ENCODE measurements at regions not wholly inside any gene's neighbourhood (a gene's known extent, or its start where the extent isn't known, plus 50 kb on each side); places are given as distances from the start of the nearest gene placed in this dataset.

GRCh38 chr1:81578867-81579266 is 221.9 kb upstream of the ADGRL2 start:
- Histone ChIP-seq H3K9me2 (ENCODE audit: insufficient read depth, low read length) (no peaks in the 10 kb centered on the region), H3K4me1 (ENCODE audit: insufficient read depth, low read length, poor library complexity, severe bottlenecking) (no peaks in the 10 kb centered on the region), H3K4me2 (ENCODE audit: low read length) (no peak overlapping the region), H3K79me2 (ENCODE audit: insufficient read depth, low read depth, low read length) (no peaks in the 10 kb centered on the region), H2AFZ (ENCODE audit: low read length) (no peak overlapping the region), H3K4me3 (ENCODE audit: low read depth, low read length, poor library complexity, severe bottlenecking) (no peak overlapping the region), H3K27ac (ENCODE audit: low read depth, low read length, poor library complexity, severe bottlenecking) (no peak overlapping the region), H3K36me3 (ENCODE audit: insufficient read depth, low read length) (no peaks in the 10 kb centered on the region), H3K9me3 (ENCODE audit: low read length) (no peaks in the 10 kb centered on the region), H4K20me1 (ENCODE audit: insufficient read depth, low read length) (no peaks in the 10 kb centered on the region)
- no peak for DNase-seq (ENCODE audit: low spot score)
- POLR2A ChIA-PET, result no interaction called here
- no TSS peak for BruUV-seq (replicated peaks)
- TF ChIP-seq CTCF (conservative IDR thresholded peaks at IDR 0.05; ENCODE audit: low read length) (no peak), EZH2phosphoT487 (IDR thresholded peaks at IDR 0.05; ENCODE audit: borderline replicate concordance, low read depth, low read length) (no peak)
- CTCF ChIA-PET (ENCODE audit: unreplicated experiment), result no interaction called here
- intact Hi-C loops (cut with micrococcal nuclease; ENCODE audit: unreplicated experiment), result no loop called here

- H3K79me2 ChIP-seq (ENCODE audit: insufficient read depth, low read depth, low read length), result no peaks in the 10 kb centered on the region
- intact Hi-C loops (cut with micrococcal nuclease; ENCODE audit: unreplicated experiment), result no loop called here
- H4K20me1 ChIP-seq (ENCODE audit: insufficient read depth, low read length), result no peaks in the 10 kb centered on the region
- H3K4me3 ChIP-seq (ENCODE audit: low read depth, low read length, poor library complexity, severe bottlenecking), result no peak overlapping the region
- no peaks in the 10 kb centered on the region for H3K9me2 ChIP-seq (ENCODE audit: insufficient read depth, low read length)
- no peaks in the 10 kb centered on the region for H3K9me3 ChIP-seq (ENCODE audit: low read length)
- H3K4me1 ChIP-seq (ENCODE audit: insufficient read depth, low read length, poor library complexity, severe bottlenecking), result no peaks in the 10 kb centered on the region
- no peak overlapping the region for H2AFZ ChIP-seq (ENCODE audit: low read length)
- H3K4me2 ChIP-seq (ENCODE audit: low read length), result no peak overlapping the region
- POLR2A ChIA-PET, result no interaction called here
- H3K36me3 ChIP-seq (ENCODE audit: insufficient read depth, low read length), result no peaks in the 10 kb centered on the region
- DNase-seq (ENCODE audit: low spot score), result no peak
- TF ChIP-seq EZH2phosphoT487 (IDR thresholded peaks at IDR 0.05; ENCODE audit: borderline replicate concordance, low read depth, low read length) (no peak), CTCF (conservative IDR thresholded peaks at IDR 0.05; ENCODE audit: low read length) (no peak)
- H3K27ac ChIP-seq (ENCODE audit: low read depth, low read length, poor library complexity, severe bottlenecking), result no peak overlapping the region
- CTCF ChIA-PET (ENCODE audit: unreplicated experiment), result no interaction called here
- BruUV-seq (replicated peaks), result no TSS peak
Measured at GRCh38 chr1:81577004-81577697, 223.6 kb upstream of the ADGRL2 start.

- BruUV-seq (replicated peaks), result no TSS peak
Measured at GRCh38 chr1:81574408-81574807, 226.3 kb upstream of the ADGRL2 start.

More at GRCh38 chr1:81574408-81574807, 226.3 kb upstream of the ADGRL2 start:
- Histone ChIP-seq H3K4me2 (ENCODE audit: low read length) (no peak overlapping the region), H4K20me1 (ENCODE audit: insufficient read depth, low read length) (no peaks in the 10 kb centered on the region), H3K9me2 (ENCODE audit: insufficient read depth, low read length) (no peaks in the 10 kb centered on the region), H3K4me1 (ENCODE audit: insufficient read depth, low read length, poor library complexity, severe bottlenecking) (no peaks in the 10 kb centered on the region), H3K4me3 (ENCODE audit: low read depth, low read length, poor library complexity, severe bottlenecking) (no peak overlapping the region), H2AFZ (ENCODE audit: low read length) (no peak overlapping the region), H3K27ac (ENCODE audit: low read depth, low read length, poor library complexity, severe bottlenecking) (no peak overlapping the region), H3K36me3 (ENCODE audit: insufficient read depth, low read length) (no peaks in the 10 kb centered on the region), H3K9me3 (ENCODE audit: low read length) (no peaks in the 10 kb centered on the region), H3K79me2 (ENCODE audit: insufficient read depth, low read depth, low read length) (no peaks in the 10 kb centered on the region)
- TF ChIP-seq EZH2phosphoT487 (IDR thresholded peaks at IDR 0.05; ENCODE audit: borderline replicate concordance, low read depth, low read length) (no peak), CTCF (conservative IDR thresholded peaks at IDR 0.05; ENCODE audit: low read length) (no peak)
- CTCF ChIA-PET (ENCODE audit: unreplicated experiment), result no interaction called here
- DNase-seq (ENCODE audit: low spot score), result no peak
- intact Hi-C loops (cut with micrococcal nuclease; ENCODE audit: unreplicated experiment), result no loop called here
- POLR2A ChIA-PET, result interaction anchor here (0.9 to 1.4 kb wide), 2 partner anchors 10 to 14 kb away, joined by 3 read pairs; no protein-coding TSS in a partner anchor
